ENCODE measurements at regions not wholly inside any gene's neighbourhood (a gene's known extent, or its start where the extent isn't known, plus 50 kb on each side); places are given as distances from the start of the nearest gene placed in this dataset.

GRCh38 chr1:175873290-175873935 lies 130.0 kb upstream of the TNR start:
- no peak for TF ChIP-seq CTCF (IDR thresholded peaks at IDR 0.05; ENCODE audit: insufficient read depth, low read length, poor library complexity, severe bottlenecking)
- no peak for TF ChIP-seq EZH2phosphoT487 (conservative IDR thresholded peaks at IDR 0.05; ENCODE audit: low read length)

All from SU-DHL-6 (cell line).